ENCODE measurements at regions not wholly inside any gene's neighbourhood (a gene's known extent, or its start where the extent isn't known, plus 50 kb on each side); places are given as distances from the start of the nearest gene placed in this dataset.
"Not testable (repeated sequence)": the region's sequence is repeated elsewhere in the genome, so short reads cannot be mapped to it uniquely, and the experiment has no call there.

DNA sequence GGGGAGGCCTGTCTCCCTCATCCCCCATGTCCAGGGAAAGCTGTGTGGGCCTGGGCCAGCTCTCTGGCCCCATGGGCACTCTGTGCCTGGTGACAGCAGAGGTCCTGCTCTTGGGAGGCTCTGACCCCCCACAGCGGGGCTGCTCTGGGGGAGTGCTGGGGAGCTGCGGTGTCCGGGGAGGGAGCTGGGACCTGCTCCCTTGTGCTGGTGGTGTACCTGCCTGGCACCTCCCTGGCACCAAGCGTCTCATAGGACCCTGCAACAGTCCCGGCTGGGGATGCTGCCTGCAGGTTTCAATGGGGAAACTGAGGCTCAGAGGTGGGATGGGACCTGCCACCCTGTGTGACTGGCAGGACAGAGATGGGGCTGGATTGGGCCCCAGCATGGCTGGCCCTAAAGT is 111.3 kb downstream of the KIF26A start:
- no peak for DNase-seq (ENCODE audit: low read depth in 4 of 4, low spot score in 1 of 4)

DNA sequence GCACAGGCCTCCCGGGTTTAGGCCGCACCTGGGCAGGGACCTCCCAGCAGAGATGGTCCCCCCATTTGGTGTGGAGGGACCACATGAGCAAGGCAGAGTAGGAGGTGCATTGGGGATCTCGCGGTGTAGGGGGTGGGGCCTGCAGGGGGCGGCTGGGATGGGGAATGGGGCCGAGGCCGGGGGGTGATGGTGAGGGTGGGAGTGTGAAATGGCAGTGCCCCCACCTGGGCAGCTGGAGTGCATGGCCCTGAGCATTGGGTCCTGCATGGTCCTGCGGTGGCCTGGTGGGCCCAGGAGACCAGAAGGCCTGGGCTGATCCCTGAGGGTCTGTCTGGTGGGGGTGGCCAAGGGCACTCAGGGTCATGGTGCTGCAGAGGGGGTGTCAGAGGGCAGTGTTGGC is 111.8 kb downstream of the KIF26A start:
- no peak for DNase-seq (ENCODE audit: low read depth in 4 of 4, low spot score in 1 of 4)

DNA sequence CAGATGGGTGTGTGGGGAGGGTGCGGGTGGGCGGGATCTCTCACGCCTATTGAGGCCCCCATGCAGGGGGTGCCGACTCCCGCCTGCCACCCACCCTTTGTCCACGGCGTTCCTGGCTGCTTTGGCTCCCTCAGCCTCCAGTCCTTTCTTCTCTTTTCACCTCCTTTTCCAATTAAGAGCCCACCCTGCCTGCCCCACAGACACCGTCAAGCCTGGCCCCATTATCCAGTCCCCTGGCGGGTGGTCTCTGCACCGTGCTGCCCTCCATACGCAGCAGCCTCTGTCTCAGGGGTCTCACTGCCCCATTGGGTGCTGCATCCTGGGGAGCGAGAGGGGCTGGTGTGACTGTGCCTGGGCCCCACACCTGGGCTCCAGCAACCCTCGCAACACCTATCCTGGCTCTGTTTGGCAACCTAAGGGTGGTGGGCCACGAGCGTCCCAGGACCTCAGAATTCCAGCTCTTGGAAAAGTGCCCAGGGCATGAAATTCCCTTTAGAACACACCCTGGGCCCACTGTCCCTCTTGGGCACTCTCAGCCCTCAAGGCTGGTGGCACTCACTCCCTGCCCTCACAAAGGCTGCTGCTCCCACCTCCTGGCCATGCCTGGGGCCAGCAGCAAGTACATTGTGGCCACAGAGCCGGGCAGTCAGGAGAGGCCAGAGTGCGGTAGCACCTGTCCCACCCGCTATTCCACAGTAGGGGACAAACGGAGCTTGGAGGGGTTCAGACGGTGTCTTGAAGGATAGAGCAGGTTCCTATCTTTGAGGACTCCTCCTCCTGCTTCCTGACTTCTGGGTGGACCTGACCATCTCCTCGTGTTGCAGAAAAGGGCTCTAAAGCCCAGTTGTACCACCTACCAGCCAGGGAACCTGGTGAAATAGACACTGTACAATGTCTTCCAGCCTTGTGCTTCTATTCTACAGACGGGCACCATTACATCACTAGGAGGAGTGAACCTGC is 114.1 kb downstream of the KIF26A start:
- DNase-seq (ENCODE audit: low read depth in 4 of 4, low spot score in 1 of 4): no peak

DNA sequence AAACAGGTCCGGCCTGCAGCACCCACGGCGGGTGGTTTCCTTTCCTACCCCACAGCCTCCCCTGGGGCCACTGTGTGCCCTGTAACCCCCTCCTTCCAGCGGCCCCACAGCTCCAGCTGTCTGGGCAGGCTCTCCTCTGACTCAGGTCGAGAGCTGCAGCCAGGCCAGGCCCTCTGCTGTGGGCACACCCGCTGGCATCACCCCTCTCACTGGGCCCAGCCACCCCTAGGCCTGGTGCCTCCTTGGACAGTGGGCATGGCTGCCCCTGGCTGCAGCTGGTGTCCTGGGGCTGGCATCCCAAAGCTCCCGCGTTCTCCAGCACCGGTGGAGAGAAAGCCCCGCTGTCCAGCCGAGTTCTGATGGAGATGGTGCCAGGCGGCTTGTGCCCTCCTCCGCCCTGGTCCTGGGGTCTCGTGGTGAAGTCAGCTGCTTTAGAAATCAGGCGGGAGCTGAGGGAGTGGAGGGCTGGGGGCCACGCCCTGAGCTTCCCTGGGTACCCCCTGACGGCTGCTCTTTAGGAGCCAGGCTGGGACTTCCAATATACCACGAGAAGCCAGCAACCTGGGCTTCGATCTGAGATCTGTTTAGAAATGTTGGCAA is 114.9 kb downstream of the KIF26A start:
- DNase-seq (ENCODE audit: low read depth in 4 of 4, low spot score in 1 of 4): no peak

DNA sequence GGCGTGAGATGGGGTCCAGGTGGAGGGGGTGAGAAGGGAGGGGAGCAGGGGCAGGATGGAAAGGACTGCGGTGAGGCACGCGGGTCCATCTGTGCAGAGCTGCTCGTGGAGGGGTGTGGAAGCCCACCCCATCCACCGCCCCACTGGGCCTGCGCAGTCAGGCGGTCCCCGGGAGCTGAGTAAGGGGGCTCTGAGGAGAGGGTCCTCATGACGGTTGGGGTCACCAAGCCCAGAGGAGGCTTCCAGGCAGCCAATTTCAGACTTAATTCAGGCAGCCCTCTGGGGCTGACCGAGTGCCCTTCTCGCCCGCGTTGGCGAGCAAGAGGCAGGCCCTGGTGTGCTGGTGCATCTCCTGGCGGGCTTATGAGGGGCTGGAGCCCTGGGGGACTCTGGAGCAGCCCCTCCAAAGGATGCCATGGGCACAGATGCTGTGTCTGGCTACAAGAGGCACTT is 115.5 kb downstream of the KIF26A start:
- DNase-seq (ENCODE audit: low read depth in 4 of 4, low spot score in 1 of 4): no peak

DNA sequence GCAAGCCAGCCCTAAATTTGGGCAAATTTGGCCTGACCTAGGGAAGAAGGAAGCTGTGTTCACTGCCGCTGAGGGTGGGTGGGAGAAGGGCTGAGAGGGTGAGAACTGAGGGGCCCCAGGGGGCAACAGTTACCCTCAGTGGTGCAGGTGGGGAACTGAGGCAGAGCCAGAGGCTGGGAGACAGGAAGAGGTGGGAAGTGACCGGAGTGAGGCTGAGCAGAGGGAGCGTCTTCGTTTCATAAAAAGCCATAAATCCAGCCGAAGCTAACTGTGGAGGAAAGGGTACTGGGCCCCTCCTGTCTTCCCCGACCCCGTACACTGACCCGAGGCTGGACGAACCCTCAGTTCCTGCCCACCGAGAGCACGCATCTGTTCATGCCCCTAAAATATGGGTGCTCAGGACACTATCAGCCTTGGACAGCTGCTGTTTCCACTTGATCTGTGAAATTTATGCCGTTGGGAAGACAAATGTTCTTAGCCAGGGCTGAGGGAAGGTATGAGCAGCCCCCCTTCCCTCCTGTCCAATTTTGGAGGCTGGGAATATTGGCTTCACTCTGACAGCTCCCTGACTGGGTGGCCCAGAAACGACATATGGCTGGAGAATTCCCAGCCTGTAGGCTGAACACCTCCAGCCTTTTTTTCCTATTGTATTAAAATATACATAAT is 116.5 kb downstream of the KIF26A start:
- no peak for DNase-seq (ENCODE audit: low read depth in 4 of 4, low spot score in 1 of 4)

DNA sequence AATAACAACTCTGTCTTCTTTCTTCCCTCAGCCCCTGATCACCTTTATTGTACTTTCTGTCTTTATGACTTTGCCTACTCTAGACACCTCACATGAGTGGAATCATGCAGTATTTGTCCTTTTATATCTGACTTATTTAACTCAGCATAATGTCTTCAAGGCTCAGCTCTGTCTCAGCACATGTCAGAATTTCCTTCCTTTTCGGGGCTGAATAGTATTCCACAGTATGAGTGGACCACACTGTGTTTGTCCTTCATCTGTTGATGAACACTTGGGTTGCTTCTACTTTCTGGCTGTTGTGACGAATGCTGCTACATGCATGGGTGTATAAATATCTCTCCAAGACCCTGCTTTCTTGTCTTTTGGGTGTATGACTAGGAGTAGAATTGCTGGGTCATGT is 117.6 kb downstream of the KIF26A start:
- DNase-seq (ENCODE audit: low read depth in 4 of 4, low spot score in 1 of 4): no peak

DNA sequence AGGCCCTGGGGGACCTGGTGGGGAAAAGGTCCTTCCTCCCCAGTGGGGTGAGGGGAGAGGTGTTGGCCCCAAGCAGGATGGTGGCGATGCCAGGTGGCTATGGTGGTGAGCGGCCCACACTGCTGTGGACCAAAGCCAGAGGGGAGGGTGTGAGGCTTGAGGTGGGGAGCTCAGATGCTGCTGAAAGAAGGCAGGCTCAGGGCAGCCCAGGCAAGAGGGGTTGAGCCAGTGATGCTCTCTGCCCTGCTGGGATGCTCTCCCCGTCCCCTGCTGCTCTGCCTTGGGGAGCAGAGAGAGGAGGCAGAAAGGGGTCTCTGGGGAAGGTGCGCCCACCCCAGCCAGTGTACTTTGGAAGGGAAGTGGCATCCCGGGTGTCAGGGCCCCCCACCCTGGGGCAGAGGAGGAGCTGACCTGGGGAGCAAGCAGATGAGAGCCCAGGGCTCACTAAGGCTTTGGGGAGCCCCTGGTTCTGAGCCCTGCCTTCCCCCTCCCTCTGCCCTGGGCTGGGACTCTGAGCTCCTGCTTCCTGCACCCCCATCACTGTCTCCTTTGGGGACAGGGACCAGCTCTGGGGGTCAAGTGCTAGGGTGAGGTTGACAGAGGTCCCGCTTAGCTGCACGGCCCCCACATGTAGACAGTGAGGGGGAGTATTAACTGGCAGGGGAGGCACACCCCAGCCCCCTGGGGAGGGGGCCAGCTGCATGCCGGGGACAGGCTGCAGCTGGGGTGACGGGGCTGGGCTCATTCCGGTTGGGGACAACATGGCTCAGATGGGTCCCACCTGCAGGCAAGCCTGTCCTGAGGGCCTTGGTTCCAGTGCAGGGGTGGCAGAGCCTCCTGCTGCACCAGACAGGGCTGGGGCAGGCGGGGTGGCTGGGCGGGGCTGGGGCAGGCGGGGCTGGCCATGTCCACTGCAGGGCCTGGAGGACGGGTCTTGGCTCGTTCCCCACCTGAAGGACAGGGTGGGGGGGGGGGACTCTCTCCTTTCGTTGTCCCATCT is 124.4 kb downstream of the KIF26A start:
- no peak for DNase-seq (ENCODE audit: low read depth in 4 of 4, low spot score in 1 of 4)

DNA sequence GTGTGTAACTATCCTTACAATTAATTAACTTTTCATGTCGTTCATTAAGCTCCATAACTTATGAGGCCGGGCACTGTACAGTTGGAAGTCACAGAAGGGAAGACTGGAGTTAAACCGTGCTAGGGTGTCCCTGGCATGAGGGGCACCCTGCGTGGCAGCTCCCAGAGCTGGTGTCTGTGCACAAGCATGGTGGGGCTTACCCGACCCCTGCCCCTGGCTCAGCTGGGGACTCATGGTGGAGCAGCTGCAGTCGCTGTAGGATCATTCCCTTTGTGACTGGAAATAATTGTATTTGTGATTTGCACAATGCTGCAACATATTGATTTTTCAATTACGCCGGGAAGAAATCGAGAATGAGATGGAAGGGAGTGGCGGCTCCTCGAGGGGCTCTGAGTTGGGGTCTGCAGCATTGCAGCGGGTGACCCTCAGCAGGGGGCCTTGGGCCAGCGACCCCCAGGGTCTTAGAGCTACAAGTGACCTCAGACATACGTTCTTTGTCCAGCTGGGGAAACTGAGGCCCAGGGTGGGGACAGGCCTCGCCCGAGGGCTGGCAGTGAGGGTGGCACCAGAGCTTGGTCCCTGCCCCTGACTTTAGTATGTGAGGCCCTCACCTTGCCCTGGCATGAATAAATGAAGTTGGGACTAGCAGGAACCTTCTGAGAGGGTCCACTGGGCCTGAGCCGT is 125.4 kb downstream of the KIF26A start:
- DNase-seq (ENCODE audit: low read depth in 4 of 4, low spot score in 1 of 4): no peak

DNA sequence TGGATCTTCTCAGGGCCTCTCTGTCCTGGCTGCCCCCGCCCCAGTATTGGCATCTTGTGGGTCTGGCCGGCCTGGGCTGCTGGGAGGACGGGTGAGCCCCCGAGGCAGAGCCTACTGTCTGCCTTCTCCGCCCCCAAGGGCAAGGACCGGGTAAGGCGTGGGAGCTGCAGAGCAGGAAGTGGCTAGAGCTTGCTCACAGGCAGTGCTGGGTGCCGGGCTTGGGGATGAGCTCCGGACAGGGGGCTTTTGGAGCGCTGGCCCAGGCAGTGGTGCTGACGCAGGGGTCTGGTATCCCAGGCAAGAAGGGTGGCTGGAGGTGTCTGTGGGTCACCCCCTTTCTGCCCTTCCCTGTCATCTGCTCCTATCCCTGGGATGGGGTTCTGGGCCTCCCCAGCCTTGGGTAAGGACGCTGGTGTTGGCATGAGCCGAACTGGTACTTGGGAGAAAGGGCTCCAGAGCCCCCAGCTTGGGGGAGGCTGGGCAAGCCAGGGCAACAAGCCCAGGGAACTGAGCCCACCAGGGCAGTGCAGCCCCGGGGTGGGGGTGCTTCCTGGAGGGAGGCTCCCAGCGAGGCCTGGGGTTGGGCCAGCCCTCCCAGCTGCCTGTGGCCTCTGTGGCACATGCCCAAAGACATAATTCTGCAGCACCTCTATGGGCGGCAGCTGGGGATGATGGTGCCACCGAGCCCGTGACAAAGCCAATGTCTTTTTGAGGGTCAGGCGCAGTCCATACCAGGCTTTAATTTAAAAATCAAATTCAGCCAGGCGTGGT is 126.3 kb downstream of the KIF26A start:
- DNase-seq (ENCODE audit: low read depth in 4 of 4, low spot score in 1 of 4): no peak

DNA sequence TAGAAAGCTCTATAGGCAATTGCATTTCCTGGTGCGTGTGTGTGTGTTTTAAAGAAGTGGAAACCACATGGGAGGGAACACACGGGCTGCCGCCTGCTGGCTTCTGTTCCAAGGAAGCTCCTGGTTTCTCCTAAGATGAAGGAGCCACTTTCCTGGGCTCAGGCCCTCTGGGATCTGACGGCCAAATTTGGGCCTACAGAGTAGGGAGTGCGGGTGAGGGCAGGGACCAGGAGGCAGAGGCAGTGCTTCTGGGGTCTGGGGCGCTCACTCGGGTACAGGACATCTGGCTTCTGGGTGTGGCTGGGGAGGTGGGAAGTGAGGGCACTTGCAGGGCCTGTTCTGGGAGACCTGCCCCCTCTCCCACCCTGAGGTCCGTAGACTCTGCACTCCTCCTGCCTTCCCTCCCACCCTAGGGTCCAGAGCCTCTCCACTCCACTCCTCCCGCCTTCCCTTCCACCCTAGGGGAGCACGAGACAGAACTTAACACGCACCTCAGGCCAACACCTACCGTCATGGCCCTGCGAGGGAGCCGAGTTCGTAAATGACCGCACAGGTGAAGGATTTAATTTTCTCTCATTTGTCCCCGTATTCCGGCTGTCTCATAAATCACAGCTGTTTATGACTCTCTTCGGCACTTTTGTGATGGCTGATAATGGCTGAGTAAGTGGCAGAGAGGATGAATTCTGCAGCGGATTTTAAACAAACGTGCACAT is 127.7 kb downstream of the KIF26A start:
- no peak for DNase-seq (ENCODE audit: low read depth in 4 of 4, low spot score in 1 of 4)

DNA sequence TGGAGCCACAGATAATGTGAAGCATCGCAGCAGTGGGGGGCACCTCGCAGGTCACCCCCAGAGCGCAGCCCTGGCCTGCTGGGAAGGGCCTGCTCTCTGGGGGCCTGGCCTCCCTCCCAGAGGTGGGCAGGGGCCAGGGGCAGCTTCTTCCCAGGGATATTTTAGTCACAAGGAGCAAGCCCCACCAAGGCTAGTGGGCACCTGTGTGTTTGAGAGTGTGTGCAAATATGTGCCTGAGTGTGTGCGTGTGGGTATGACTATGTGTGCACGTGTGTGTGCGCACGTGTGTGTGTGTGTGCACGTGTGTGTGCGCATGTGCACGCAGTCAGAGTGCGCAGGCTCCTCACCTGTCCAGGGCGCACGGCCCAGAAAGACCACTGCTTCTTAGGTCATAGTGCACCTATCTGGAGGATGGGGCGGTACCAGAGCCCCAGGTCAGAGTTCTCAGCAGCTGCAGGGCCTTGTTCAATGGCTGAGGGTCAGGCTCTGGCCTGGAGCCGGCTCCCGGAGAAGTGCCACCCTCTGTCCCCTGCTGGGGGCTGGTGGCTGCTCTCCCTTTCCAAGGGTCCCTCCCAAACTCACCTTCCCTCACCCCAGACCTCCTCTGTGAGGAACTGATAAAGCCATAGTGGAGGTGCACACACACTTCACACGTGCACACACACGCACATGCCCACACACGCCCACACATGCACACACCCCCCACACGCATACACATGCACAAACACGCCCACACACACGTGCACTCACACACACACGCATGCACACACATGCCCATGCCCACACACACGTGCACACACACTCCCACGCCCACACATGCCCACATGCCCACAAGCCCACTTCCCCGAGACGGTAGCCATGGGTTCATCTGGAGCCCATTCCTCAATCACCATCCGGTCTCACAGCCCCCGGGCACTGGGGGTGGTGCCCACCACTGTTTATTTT is 128.5 kb downstream of the KIF26A start:
- no peak for DNase-seq (ENCODE audit: low read depth in 4 of 4, low spot score in 1 of 4)

DNA sequence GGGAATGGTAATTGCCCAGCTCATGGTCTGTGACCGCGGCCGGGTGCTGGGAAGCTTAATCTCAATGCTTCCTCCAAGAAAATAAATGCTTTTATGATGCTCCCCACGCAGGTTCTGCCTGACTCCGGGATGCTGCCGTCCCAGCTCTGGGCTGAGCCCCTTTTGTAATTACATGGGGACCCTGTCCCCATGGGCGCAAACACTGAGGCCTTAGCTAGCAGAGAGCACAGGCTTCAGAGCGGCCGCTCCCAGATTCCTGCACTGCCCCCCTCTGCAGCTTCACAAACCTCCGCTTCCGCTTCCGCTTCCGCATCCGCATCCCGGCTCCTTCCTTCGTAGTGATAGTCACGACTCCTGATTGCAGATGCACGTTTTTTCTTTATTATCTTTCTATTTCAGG is 129.5 kb downstream of the KIF26A start:
- no peak for DNase-seq (ENCODE audit: low read depth in 4 of 4, low spot score in 1 of 4)

DNA sequence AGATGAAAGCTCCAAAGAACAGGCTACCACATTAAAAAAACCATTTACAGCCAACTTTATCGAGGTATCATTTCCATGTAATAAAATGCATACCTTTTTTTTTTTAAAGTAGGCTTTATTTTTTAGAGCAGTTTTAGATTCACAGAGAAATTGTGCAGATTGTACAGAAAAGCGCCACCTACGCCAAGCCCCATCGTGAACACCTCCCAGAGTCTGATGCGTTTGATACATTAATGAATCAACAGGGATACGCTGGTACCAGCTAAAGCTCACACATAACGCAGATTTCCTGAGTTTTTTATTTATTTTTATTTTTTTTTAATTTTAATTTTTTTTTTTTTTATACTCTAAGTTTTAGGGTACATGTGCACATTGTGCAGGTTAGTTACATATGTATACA is 129.9 kb downstream of the KIF26A start:
- no peak for DNase-seq (ENCODE audit: low read depth in 4 of 4, low spot score in 1 of 4)

DNA sequence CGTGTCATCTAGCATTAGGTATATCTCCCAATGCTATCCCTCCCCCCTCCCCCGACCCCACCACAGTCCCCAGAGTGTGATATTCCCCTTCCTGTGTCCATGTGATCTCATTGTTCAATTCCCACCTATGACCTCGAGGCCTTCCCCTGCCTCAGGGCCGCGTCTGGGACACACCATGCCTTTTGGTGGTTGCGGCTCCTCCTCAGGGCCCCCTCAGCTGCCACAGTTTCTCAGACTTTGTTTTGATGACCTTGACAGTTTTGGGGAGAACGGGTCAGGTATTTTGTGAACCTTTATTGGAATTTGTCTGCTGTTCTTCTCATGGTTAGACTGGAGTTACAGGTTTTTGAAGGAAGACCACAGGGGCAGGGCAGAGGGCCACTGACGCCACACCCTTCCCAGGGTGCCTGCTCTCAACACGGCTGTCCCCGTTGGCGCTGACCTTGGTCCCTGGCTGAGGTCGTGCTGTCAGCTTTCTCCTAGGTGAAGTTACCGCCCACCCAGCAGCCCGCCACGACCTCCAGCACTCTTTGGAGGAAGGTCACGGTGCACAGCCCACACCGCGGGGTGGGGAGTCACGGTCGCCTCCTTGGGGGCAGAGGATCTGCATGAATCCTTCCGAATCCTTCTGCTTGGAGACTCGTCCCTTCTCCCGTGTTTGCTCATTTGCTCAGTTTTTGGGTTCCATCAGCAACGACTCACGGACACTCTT is 130.5 kb downstream of the KIF26A start:
- no peak for DNase-seq (ENCODE audit: low read depth in 4 of 4, low spot score in 1 of 4)

DNA sequence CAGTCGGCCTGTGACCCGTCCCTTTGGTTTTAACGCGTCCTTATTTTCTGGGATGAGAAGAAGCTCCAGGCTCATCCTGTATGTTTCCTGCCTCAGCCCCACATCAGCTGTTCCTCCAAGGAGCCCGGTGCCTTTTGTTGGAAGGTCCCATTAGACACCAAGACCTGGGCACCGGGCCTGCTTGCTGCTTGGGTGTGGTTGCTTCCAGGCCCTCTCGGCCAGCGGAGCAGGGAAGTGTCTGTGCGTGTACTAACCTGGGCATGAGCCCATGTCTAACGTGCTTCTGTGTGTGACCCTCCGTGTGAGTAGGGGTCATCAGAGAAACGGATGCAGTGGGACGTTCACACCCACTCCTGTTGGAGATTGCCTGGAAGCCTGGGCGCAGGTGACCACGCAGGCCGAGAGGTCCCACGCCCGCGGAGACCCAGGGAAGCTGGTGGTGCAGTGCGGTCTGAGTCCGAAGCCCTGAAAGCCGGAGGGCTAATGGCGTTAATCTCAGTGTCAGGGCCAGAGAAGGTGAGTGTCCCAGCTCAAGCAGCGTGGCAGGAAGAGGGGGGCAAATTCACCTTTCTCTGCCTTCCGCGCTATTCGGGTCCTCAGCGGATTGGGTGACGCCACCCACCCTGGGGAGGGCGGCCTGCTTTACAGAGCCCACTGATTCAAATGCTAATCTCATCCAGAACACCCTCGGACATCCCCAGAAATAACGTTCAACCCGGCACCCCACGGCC is 131.3 kb downstream of the KIF26A start:
- not testable (repeated sequence) for DNase-seq (ENCODE audit: low read depth in 4 of 4, low spot score in 1 of 4)

All from stimulated activated CD4-positive, alpha-beta T cell treated with anti-CD3 and anti-CD28 coated beads, Interleukin-1b, Interleukin-23, amount 100 ng/mL, for 24 hours (primary cell).